Fibroblast of skin of abdomen (primary cell): ENCODE measurements at regions not wholly inside any gene's neighbourhood (a gene's known extent, or its start where the extent isn't known, plus 50 kb on each side); places are given as distances from the start of the nearest gene placed in this dataset.
A peak's percentile ranks its signal among the peaks of the same experiment; 100 is the strongest.
"Not testable (repeated sequence)": the region's sequence is repeated elsewhere in the genome, so short reads cannot be mapped to it uniquely, and the experiment has no call there.

Experiments used
- DNase-seq: peaks from one replicate; pipeline ENCODE4 v3.0.0-alpha.2; 2013

GRCh38 chr16:70014915-70015314 lies 63.8 kb downstream of the CLEC18A start:
- DNase-seq = peak; percentile 17

GRCh38 chr16:70016751-70017150 lies 65.6 kb downstream of the CLEC18A start:
- not testable (repeated sequence) for DNase-seq

GRCh38 chr16:70018254-70018653 lies 67.1 kb downstream of the CLEC18A start:
- no peak for DNase-seq

GRCh38 chr16:70023207-70023606 lies 72.1 kb downstream of the CLEC18A start:
- DNase-seq = not testable (repeated sequence)

GRCh38 chr16:70023956-70024355 lies 72.8 kb downstream of the CLEC18A start:
- not testable (repeated sequence) for DNase-seq

GRCh38 chr16:70026165-70026854 lies 75.2 kb downstream of the CLEC18A start:
- DNase-seq = peak; percentile 53

- DNase-seq = not testable (repeated sequence)
Observed at GRCh38 chr16:70032906-70033305, 81.2 kb upstream of the PDPR start.

- DNase-seq = not testable (repeated sequence)
Observed at GRCh38 chr16:70037913-70038312, 76.2 kb upstream of the PDPR start.

- DNase-seq = not testable (repeated sequence)
Observed at GRCh38 chr16:70040554-70040953, 73.6 kb upstream of the PDPR start.

- DNase-seq = not testable (repeated sequence)
Observed at GRCh38 chr16:70043538-70044067, 70.5 kb upstream of the PDPR start.

- DNase-seq = not testable (repeated sequence)
Observed at GRCh38 chr16:70046560-70046959, 67.6 kb upstream of the PDPR start.

GRCh38 chr16:70048083-70048482 lies 66.0 kb upstream of the PDPR start:
- not testable (repeated sequence) for DNase-seq

- not testable (repeated sequence) for DNase-seq
Observed at GRCh38 chr16:70058056-70058455, 56.1 kb upstream of the PDPR start.

- not testable (repeated sequence) for DNase-seq
Observed at GRCh38 chr16:70059429-70059828, 54.7 kb upstream of the PDPR start.

GRCh38 chr16:70060521-70061027 lies 53.6 kb upstream of the PDPR start:
- DNase-seq = not testable (repeated sequence)

- DNase-seq = not testable (repeated sequence)
Observed at GRCh38 chr16:70061671-70062218, 52.4 kb upstream of the PDPR start.

GRCh38 chr16:70062947-70063346 lies 51.2 kb upstream of the PDPR start:
- DNase-seq = not testable (repeated sequence)
